HCT116 (cell line): ENCODE measurements at regions not wholly inside any gene's neighbourhood (a gene's known extent, or its start where the extent isn't known, plus 50 kb on each side); places are given as distances from the start of the nearest gene placed in this dataset.

ENCODE experiments used
- ATAC-seq: fragments of 200-7000 bp; cut with Tn5 transposase; 2 replicates; pipeline ENCODE4 v1.9.1; 2020; ENCODE audit warnings: mild to moderate bottlenecking, moderate library complexity
- BruUV-seq: library from RNA; stranded (reverse); fragments of 400-500 nt; replicated peaks from 2 replicates; lab custom pipeline; 2021; lab: Mats Ljungman, UMichigan
- CTCF ChIA-PET: fragments of 300-600 bp; sonication (Branson Sonifier 250); formaldehyde crosslinking; loops from one replicate; lab custom pipeline; 2021; ENCODE audit warnings: antibody characterized with exemption; lab: Charles Lee
- POLR2A ChIA-PET: fragments of 300-600, 350-600 bp; sonication (Branson Sonifier 250); formaldehyde crosslinking; loops from one replicate; lab custom pipeline; 2021; ENCODE audit warnings: antibody characterized with exemption; lab: Charles Lee
- RAD21 ChIA-PET, 2 experiments: fragments of 300-600 bp; sonication (Branson Sonifier 250); formaldehyde crosslinking; loops; one replicate each; lab custom pipeline; 2023; ENCODE audit warnings: low total read pairs in 2 of 2; ENCODE audit not compliant: uncharacterized antibody in 2 of 2, unreplicated experiment in 2 of 2, low non-redundant PET in 1 of 2; lab: Charles Lee
- DNase-seq: peaks from one replicate; pipeline ENCODE4 v3.0.0-alpha.2; 2010; ENCODE audit warnings: low read depth, low spot score
- H2AFZ ChIP-seq: fragments of 200-600 bp; shearing (Covaris generic), sonication (generic); 2 replicates; pipeline ENCODE4 v1.6.1; 2017; ENCODE audit warnings: low read depth, mixed run types, mixed read lengths, antibody characterized with exemption, low read length; ENCODE audit not compliant: poor library complexity, severe bottlenecking
- H3K27ac ChIP-seq: 2 replicates; pipeline ENCODE4 v1.5.1; 2012; ENCODE audit warnings: low read depth, low read length
- H3K27me3 ChIP-seq: fragments of 200-600 bp; sonication (generic); 2 replicates; pipeline ENCODE4 v1.6.1; 2016; ENCODE audit warnings: mixed run types, low read length, mixed read lengths; ENCODE audit not compliant: insufficient read depth
- H3K36me3 ChIP-seq, 2 experiments: fragments of 200-500 bp in 1 of 2; fragments of 200-600 bp in 1 of 2; sonication (Bioruptor generic) in 1 of 2; sonication (generic) in 1 of 2; 2 replicates each; pipeline versions ENCODE4 v1.5.1 to v1.6.1; 2014 to 2016; ENCODE audit warnings: low read length in 2 of 2, inconsistent platforms in 1 of 2, mixed read lengths in 1 of 2, mixed run types in 1 of 2; ENCODE audit not compliant: insufficient read depth in 2 of 2, control insufficient read depth in 1 of 2
- H3K4me1 ChIP-seq, 2 experiments: fragments of 200-600 bp in 1 of 2; sonication (generic) in 1 of 2; 2 replicates each; pipeline versions ENCODE4 v1.5.1 to v1.6.1; 2012 to 2017; ENCODE audit warnings: low read length in 2 of 2, inconsistent platforms in 1 of 2, mild to moderate bottlenecking in 1 of 2, mixed read lengths in 1 of 2, mixed run types in 1 of 2, moderate library complexity in 1 of 2; ENCODE audit not compliant: insufficient read depth in 2 of 2, control insufficient read depth in 1 of 2
- H3K4me2 ChIP-seq: fragments of 200-600 bp; sonication (generic); 2 replicates; pipeline ENCODE4 v1.6.1; 2017; ENCODE audit warnings: mixed run types, low read length, mixed read lengths
- H3K4me3 ChIP-seq, 2 experiments: fragments of 200-600 bp in 1 of 2; sonication (generic) in 1 of 2; replicated peaks in 1 of 2; 2 replicates each; pipeline ENCODE4 v1.5.1; 2011 to 2016; ENCODE audit warnings: low read length in 2 of 2, control low read depth in 1 of 2, low read depth in 1 of 2, mild to moderate bottlenecking in 1 of 2, mixed read lengths in 1 of 2, mixed run types in 1 of 2
- H3K79me2 ChIP-seq: fragments of 200-600 bp; sonication (generic); 2 replicates; pipeline ENCODE4 v1.6.1; 2017; ENCODE audit warnings: mild to moderate bottlenecking, mixed run types, low read length, moderate library complexity, mixed read lengths; ENCODE audit not compliant: insufficient read depth
- H3K9ac ChIP-seq: fragments of 200-600 bp; sonication (generic); 2 replicates; pipeline ENCODE4 v1.6.1; 2016; ENCODE audit warnings: low read length, mixed read lengths
- H3K9me2 ChIP-seq: fragments of 200-600 bp; sonication (generic), shearing (Covaris generic); 2 replicates; pipeline ENCODE4 v1.6.1; 2017; ENCODE audit warnings: mixed run types, mild to moderate bottlenecking, moderate library complexity; ENCODE audit not compliant: insufficient read depth
- H3K9me3 ChIP-seq, 2 experiments: fragments of 200-500 bp in 1 of 2; fragments of 200-600 bp in 1 of 2; sonication (Bioruptor generic) in 1 of 2; sonication (generic) in 1 of 2; 2 replicates each; pipeline ENCODE4 v1.6.1; 2014 to 2017; ENCODE audit warnings: low read length in 2 of 2, mixed read lengths in 2 of 2, inconsistent platforms in 1 of 2, low read depth in 1 of 2, mild to moderate bottlenecking in 1 of 2, mixed run types in 1 of 2, moderate library complexity in 1 of 2; ENCODE audit not compliant: control insufficient read depth in 1 of 2, insufficient read depth in 1 of 2
- H4K20me1 ChIP-seq: fragments of 200-600 bp; sonication (generic), shearing (Covaris generic); 2 replicates; pipeline ENCODE4 v1.6.1; 2017; ENCODE audit warnings: mixed run types, mild to moderate bottlenecking, moderate library complexity; ENCODE audit not compliant: insufficient read depth
- CEBPB ChIP-seq: IDR thresholded peaks from 2 replicates; pipeline ENCODE4 v1.6.1; 2012; ENCODE audit warnings: low read depth
- CTCF ChIP-seq, 3 experiments: fragments of 200-600 bp in 1 of 3; sonication (generic) in 1 of 3; IDR thresholded peaks in 2 of 3; conservative IDR thresholded peaks in 1 of 3; 2 replicates each; pipeline ENCODE4 v1.5.1; 2012 to 2017; ENCODE audit warnings: low read depth in 2 of 3, low read length in 2 of 3, antibody characterized with exemption in 1 of 3, borderline replicate concordance in 1 of 3, control low read depth in 1 of 3, mild to moderate bottlenecking in 1 of 3, mixed read lengths in 1 of 3, mixed run types in 1 of 3, moderate library complexity in 1 of 3; ENCODE audit not compliant: insufficient read depth in 1 of 3
- EGR1 ChIP-seq: IDR thresholded peaks from 2 replicates; pipeline ENCODE4 v1.6.1; 2012; ENCODE audit warnings: low read depth
- ELF1 ChIP-seq: IDR thresholded peaks from 2 replicates; pipeline ENCODE4 v1.6.1; 2012; ENCODE audit warnings: low read depth, borderline replicate concordance
- EZH2phosphoT487 ChIP-seq: fragments of 200-600 bp; IDR thresholded peaks from 2 replicates; pipeline ENCODE4 v1.6.1; 2018; ENCODE audit warnings: antibody characterized with exemption, borderline replicate concordance
- FOSL1 ChIP-seq: IDR thresholded peaks from 2 replicates; pipeline ENCODE4 v1.6.1; 2012; ENCODE audit warnings: low read depth
- JUND ChIP-seq: IDR thresholded peaks from 2 replicates; pipeline ENCODE4 v1.6.1; 2012
- POLR2A ChIP-seq: IDR thresholded peaks from 2 replicates; pipeline ENCODE4 v1.7.0; 2011; ENCODE audit warnings: borderline replicate concordance; ENCODE audit not compliant: insufficient read depth, insufficient read length; ENCODE audit errors: extremely low read depth
- POLR2AphosphoS5 ChIP-seq: IDR thresholded peaks from 2 replicates; pipeline ENCODE4 v1.6.1; 2011; ENCODE audit warnings: mild to moderate bottlenecking, low read depth, low read length, moderate library complexity
- RAD21 ChIP-seq: IDR thresholded peaks from 2 replicates; pipeline ENCODE4 v1.6.1; 2012; ENCODE audit warnings: low read depth, mild to moderate bottlenecking
- SIN3A ChIP-seq: IDR thresholded peaks from 2 replicates; pipeline ENCODE4 v1.6.1; 2012; ENCODE audit warnings: low read depth
- TCF7L2 ChIP-seq: IDR thresholded peaks from 2 replicates; pipeline ENCODE4 v1.7.0; 2011; ENCODE audit warnings: borderline replicate concordance, inconsistent platforms; ENCODE audit not compliant: insufficient read depth, insufficient read length; ENCODE audit errors: extremely low read depth
- YY1 ChIP-seq: IDR thresholded peaks from 2 replicates; pipeline ENCODE4 v1.6.1; 2011; ENCODE audit warnings: low read length, low read depth, moderate library complexity, mild to moderate bottlenecking; ENCODE audit not compliant: insufficient replicate concordance; ENCODE audit errors: extremely low read depth
- ZNF274 ChIP-seq: fragments of 200-500 bp; sonication (Bioruptor generic); IDR thresholded peaks from 2 replicates; pipeline ENCODE4 v1.6.1; 2014; ENCODE audit warnings: mild to moderate bottlenecking, low read depth, low read length, inconsistent platforms
- intact Hi-C: fragments of 100-400 bp; cut with micrococcal nuclease; formaldehyde crosslinking; loops from 2 replicates; pipeline ENCODE4 v1.10.0; 2022
- TF ChIP-seq, protein P1 (sequence below): IDR thresholded peaks from 2 replicates; pipeline ENCODE4 v1.6.1; 2012; ENCODE audit warnings: low read depth
- TF ChIP-seq, protein P2 (sequence below): IDR thresholded peaks from 2 replicates; pipeline ENCODE4 v1.6.1; 2012
- TF ChIP-seq, protein P3 (sequence below): IDR thresholded peaks from 2 replicates; pipeline ENCODE4 v1.6.1; 2012

GRCh38 chr11:90453525-90453924 is 230.7 kb upstream of the CHORDC1 start:
- no peaks in the 10 kb centered on the region for H3K9me2 ChIP-seq
- DNase-seq, result no peak
- CTCF ChIA-PET, result no interaction called here
- no peaks in the 10 kb centered on the region for H3K4me1 ChIP-seq
- H3K9me3 ChIP-seq, result no peaks in the 10 kb centered on the region
- no peak for TF ChIP-seq EZH2phosphoT487
- no peak for TF ChIP-seq FOSL1
- no peak for TF ChIP-seq ELF1
- no peak for TF ChIP-seq EGR1
- TF ChIP-seq YY1, result no peak
- no peak for TF ChIP-seq POLR2A
- TF ChIP-seq, protein P1, sequence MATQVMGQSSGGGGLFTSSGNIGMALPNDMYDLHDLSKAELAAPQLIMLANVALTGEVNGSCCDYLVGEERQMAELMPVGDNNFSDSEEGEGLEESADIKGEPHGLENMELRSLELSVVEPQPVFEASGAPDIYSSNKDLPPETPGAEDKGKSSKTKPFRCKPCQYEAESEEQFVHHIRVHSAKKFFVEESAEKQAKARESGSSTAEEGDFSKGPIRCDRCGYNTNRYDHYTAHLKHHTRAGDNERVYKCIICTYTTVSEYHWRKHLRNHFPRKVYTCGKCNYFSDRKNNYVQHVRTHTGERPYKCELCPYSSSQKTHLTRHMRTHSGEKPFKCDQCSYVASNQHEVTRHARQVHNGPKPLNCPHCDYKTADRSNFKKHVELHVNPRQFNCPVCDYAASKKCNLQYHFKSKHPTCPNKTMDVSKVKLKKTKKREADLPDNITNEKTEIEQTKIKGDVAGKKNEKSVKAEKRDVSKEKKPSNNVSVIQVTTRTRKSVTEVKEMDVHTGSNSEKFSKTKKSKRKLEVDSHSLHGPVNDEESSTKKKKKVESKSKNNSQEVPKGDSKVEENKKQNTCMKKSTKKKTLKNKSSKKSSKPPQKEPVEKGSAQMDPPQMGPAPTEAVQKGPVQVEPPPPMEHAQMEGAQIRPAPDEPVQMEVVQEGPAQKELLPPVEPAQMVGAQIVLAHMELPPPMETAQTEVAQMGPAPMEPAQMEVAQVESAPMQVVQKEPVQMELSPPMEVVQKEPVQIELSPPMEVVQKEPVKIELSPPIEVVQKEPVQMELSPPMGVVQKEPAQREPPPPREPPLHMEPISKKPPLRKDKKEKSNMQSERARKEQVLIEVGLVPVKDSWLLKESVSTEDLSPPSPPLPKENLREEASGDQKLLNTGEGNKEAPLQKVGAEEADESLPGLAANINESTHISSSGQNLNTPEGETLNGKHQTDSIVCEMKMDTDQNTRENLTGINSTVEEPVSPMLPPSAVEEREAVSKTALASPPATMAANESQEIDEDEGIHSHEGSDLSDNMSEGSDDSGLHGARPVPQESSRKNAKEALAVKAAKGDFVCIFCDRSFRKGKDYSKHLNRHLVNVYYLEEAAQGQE, result no peak
- no peak for TF ChIP-seq ZNF274
- no peak for TF ChIP-seq SIN3A
- TF ChIP-seq CEBPB, result no peak
- TF ChIP-seq, protein P2, sequence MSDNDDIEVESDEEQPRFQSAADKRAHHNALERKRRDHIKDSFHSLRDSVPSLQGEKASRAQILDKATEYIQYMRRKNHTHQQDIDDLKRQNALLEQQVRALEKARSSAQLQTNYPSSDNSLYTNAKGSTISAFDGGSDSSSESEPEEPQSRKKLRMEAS, result no peak
- no peak for TF ChIP-seq CTCF (IDR thresholded peaks at IDR 0.05 in 2 of 3, conservative IDR thresholded peaks at IDR 0.05 in 1 of 3; ENCODE audit: borderline replicate concordance in 1 of 3, insufficient read depth in 1 of 3, low read depth in 2 of 3, low read length in 2 of 3)
- TF ChIP-seq RAD21, result no peak
- no peak for TF ChIP-seq TCF7L2
- TF ChIP-seq JUND, result no peak
- TF ChIP-seq, protein P3, sequence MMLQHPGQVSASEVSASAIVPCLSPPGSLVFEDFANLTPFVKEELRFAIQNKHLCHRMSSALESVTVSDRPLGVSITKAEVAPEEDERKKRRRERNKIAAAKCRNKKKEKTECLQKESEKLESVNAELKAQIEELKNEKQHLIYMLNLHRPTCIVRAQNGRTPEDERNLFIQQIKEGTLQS, result no peak
- no peak for TF ChIP-seq POLR2AphosphoS5
- H3K4me3 ChIP-seq, result no peak overlapping the region
- no peaks in the 10 kb centered on the region for H3K79me2 ChIP-seq
- no peak for ATAC-seq
- RAD21 ChIA-PET, result no interaction called here
- H3K27ac ChIP-seq, result no peak overlapping the region
- intact Hi-C loops, result no loop called here
- no peak overlapping the region for H3K4me2 ChIP-seq
- H3K36me3 ChIP-seq, result no peaks in the 10 kb centered on the region
- H3K27me3 ChIP-seq, result no peaks in the 10 kb centered on the region
- no TSS peak for BruUV-seq
- H4K20me1 ChIP-seq, result no peaks in the 10 kb centered on the region
- no peak overlapping the region for H3K9ac ChIP-seq
- no peak overlapping the region for H2AFZ ChIP-seq
- POLR2A ChIA-PET, result no interaction called here
